Panc1 (cell line): ENCODE measurements at regions not wholly inside any gene's neighbourhood (a gene's known extent, or its start where the extent isn't known, plus 50 kb on each side); places are given as distances from the start of the nearest gene placed in this dataset.
A peak's percentile ranks its signal among the peaks of the same experiment; 100 is the strongest.

Experiments
- ATAC-seq: fragments of 200-7000 bp; cut with Tn5 transposase; 2 replicates; pipeline ENCODE4 v1.9.1; 2020; ENCODE audit warnings: mild to moderate bottlenecking, moderate library complexity
- BruUV-seq: library from RNA; stranded (reverse); fragments of 400-500 nt; replicated peaks from 2 replicates; lab custom pipeline; 2021; lab: Mats Ljungman, UMichigan
- CTCF ChIA-PET: fragments of 300-600 bp; sonication (Branson Sonifier 250); formaldehyde crosslinking; loops from one replicate; lab custom pipeline; 2022; ENCODE audit warnings: antibody characterized with exemption; lab: Charles Lee
- POLR2A ChIA-PET: fragments of 300-600 bp; sonication (Branson Sonifier 250); formaldehyde crosslinking; loops from one replicate; lab custom pipeline; 2022; ENCODE audit warnings: antibody characterized with exemption; lab: Charles Lee
- DNase-seq: peaks from one replicate; pipeline ENCODE4 v3.0.0-alpha.2; 2010; ENCODE audit warnings: low read depth, low spot score
- H3K27ac ChIP-seq: 2 replicates; pipeline ENCODE4 v1.5.1; 2011; ENCODE audit warnings: mild to moderate bottlenecking, low read length, inconsistent platforms
- H3K27me3 ChIP-seq: fragments of 200-500 bp; sonication (Bioruptor generic); 2 replicates; pipeline ENCODE4 v1.6.0; 2014; ENCODE audit warnings: low read length, inconsistent platforms; ENCODE audit not compliant: control insufficient read depth, insufficient read depth
- H3K36me3 ChIP-seq: fragments of 200-500 bp; sonication (Bioruptor generic); 2 replicates; pipeline ENCODE4 v1.5.1; 2014; ENCODE audit warnings: inconsistent platforms, mild to moderate bottlenecking, low read length, moderate library complexity; ENCODE audit not compliant: control insufficient read depth, insufficient read depth
- H3K4me1 ChIP-seq: 2 replicates; pipeline ENCODE4 v1.5.1; 2011; ENCODE audit warnings: inconsistent platforms, mild to moderate bottlenecking, low read length, moderate library complexity; ENCODE audit not compliant: control insufficient read depth, insufficient read depth
- H3K4me3 ChIP-seq, 2 experiments: 2 replicates each; pipeline ENCODE4 v1.5.1; 2011 to 2012; ENCODE audit warnings: low read depth in 2 of 2, low read length in 2 of 2, mild to moderate bottlenecking in 2 of 2, inconsistent platforms in 1 of 2, moderate library complexity in 1 of 2
- H3K9me3 ChIP-seq: fragments of 200-500 bp; sonication (Bioruptor generic); 2 replicates; pipeline ENCODE4 v1.5.1; 2014; ENCODE audit warnings: low read depth, mild to moderate bottlenecking, inconsistent platforms, low read length, moderate library complexity; ENCODE audit not compliant: control insufficient read depth, insufficient read depth
- POLR2AphosphoS5 ChIP-seq: IDR thresholded peaks from 2 replicates; pipeline ENCODE4 v1.6.1; 2012; ENCODE audit warnings: mild to moderate bottlenecking, low read depth, low read length, moderate library complexity
- SIN3A ChIP-seq: IDR thresholded peaks from 2 replicates; pipeline ENCODE4 v1.6.1; 2012; ENCODE audit warnings: low read depth, mild to moderate bottlenecking, low read length, moderate library complexity, borderline replicate concordance; ENCODE audit not compliant: insufficient read depth
- TCF7L2 ChIP-seq: IDR thresholded peaks from 2 replicates; pipeline ENCODE4 v1.6.1; 2011; ENCODE audit warnings: mild to moderate bottlenecking, low read depth, low read length, inconsistent platforms
- in situ Hi-C: cut with HindIII; loops from 2 replicates; pipeline ENCODE4 v1.10.0; 2016; ENCODE audit warnings: low sequenced_read_pairs, low pct_unique_long_range_greater_than_20kb
- intact Hi-C: fragments of 100-400 bp; cut with micrococcal nuclease; formaldehyde crosslinking; loops from one replicate; pipeline ENCODE4 v1.10.0; 2022; ENCODE audit not compliant: unreplicated experiment
- TF ChIP-seq, protein P1 (sequence below), 2 experiments: IDR thresholded peaks; 2 replicates each; pipeline ENCODE4 v1.6.1; 2011 to 2012; ENCODE audit warnings: low read depth in 2 of 2, control low read depth in 1 of 2, low read length in 1 of 2, mild to moderate bottlenecking in 1 of 2, moderate library complexity in 1 of 2; ENCODE audit not compliant: insufficient read depth in 1 of 2
- TF ChIP-seq, protein P2 (sequence below): fragments of 450-650 bp; IDR thresholded peaks from 2 replicates; pipeline ENCODE4 v1.5.1; 2017; ENCODE audit warnings: mild to moderate bottlenecking

DNA sequence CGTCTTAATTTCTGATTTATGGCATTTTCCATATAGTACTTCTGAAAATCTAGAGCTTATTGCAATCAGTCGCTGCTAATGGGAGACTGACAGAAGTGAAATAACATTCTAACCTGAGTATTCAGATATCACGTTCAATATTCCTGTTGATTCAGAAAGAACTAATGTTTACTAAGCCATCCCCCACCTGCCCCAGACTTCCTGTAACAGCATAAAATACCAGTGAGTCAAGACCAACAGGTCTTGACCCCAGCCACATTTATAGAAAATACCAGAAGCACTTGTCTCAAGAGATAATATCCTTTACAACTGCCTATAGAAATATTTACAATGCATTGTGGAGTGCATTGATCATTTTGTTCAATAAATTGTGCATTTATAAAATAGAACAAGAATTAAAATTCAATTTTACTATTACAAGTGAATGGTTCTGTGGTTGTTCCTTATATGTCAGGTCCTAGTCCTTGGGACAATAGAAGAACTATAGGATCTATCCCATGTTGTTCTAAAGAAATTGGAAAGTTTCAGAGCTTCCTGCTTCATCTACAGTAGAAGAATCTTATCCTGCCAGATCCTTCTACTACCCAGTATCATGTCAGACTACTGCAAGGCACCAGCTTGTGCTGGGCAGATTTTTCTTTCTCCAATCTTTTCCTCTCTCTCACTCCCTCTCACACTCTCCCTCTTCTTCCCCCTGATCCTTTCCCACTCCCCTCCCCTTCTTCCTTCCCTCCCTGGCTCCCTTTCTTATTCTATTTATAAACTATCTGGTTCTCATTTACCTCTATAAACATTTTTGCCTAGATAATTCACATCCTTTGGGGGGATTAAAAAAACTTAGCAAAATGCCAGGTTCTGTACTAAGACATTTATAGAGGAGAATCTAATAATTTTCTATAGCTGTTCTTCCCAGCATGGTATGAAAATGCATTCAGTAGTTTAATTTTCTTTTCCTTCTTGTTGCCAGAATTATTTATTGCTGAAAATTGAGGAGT is 629.9 kb downstream of the DIAPH3 start:
- ATAC-seq, result no peak
- CTCF ChIA-PET, result no interaction called here
- H3K36me3 ChIP-seq, result no peaks in the 10 kb centered on the region
- intact Hi-C loops, result no loop called here
- no TSS peak for BruUV-seq
- no peaks in the 10 kb centered on the region for H3K27me3 ChIP-seq
- H3K9me3 ChIP-seq, result no peaks in the 10 kb centered on the region
- H3K27ac ChIP-seq, result no peak overlapping the region
- no peaks in the 10 kb centered on the region for H3K4me1 ChIP-seq
- TF ChIP-seq TCF7L2 (no peak), SIN3A (no peak), POLR2AphosphoS5 (no peak)
- TF ChIP-seq, protein P1, sequence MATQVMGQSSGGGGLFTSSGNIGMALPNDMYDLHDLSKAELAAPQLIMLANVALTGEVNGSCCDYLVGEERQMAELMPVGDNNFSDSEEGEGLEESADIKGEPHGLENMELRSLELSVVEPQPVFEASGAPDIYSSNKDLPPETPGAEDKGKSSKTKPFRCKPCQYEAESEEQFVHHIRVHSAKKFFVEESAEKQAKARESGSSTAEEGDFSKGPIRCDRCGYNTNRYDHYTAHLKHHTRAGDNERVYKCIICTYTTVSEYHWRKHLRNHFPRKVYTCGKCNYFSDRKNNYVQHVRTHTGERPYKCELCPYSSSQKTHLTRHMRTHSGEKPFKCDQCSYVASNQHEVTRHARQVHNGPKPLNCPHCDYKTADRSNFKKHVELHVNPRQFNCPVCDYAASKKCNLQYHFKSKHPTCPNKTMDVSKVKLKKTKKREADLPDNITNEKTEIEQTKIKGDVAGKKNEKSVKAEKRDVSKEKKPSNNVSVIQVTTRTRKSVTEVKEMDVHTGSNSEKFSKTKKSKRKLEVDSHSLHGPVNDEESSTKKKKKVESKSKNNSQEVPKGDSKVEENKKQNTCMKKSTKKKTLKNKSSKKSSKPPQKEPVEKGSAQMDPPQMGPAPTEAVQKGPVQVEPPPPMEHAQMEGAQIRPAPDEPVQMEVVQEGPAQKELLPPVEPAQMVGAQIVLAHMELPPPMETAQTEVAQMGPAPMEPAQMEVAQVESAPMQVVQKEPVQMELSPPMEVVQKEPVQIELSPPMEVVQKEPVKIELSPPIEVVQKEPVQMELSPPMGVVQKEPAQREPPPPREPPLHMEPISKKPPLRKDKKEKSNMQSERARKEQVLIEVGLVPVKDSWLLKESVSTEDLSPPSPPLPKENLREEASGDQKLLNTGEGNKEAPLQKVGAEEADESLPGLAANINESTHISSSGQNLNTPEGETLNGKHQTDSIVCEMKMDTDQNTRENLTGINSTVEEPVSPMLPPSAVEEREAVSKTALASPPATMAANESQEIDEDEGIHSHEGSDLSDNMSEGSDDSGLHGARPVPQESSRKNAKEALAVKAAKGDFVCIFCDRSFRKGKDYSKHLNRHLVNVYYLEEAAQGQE (IDR thresholded peaks at IDR 0.05; ENCODE audit: insufficient read depth in 1 of 2, low read depth in 2 of 2, low read length in 1 of 2), result no peak
- TF ChIP-seq, protein P2, sequence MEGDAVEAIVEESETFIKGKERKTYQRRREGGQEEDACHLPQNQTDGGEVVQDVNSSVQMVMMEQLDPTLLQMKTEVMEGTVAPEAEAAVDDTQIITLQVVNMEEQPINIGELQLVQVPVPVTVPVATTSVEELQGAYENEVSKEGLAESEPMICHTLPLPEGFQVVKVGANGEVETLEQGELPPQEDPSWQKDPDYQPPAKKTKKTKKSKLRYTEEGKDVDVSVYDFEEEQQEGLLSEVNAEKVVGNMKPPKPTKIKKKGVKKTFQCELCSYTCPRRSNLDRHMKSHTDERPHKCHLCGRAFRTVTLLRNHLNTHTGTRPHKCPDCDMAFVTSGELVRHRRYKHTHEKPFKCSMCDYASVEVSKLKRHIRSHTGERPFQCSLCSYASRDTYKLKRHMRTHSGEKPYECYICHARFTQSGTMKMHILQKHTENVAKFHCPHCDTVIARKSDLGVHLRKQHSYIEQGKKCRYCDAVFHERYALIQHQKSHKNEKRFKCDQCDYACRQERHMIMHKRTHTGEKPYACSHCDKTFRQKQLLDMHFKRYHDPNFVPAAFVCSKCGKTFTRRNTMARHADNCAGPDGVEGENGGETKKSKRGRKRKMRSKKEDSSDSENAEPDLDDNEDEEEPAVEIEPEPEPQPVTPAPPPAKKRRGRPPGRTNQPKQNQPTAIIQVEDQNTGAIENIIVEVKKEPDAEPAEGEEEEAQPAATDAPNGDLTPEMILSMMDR, result no peak
- in situ Hi-C loops, result no loop called here
- peak; percentile 20 for DNase-seq
- no peak overlapping the region for H3K4me3 ChIP-seq
- POLR2A ChIA-PET, result no interaction called here

DNA sequence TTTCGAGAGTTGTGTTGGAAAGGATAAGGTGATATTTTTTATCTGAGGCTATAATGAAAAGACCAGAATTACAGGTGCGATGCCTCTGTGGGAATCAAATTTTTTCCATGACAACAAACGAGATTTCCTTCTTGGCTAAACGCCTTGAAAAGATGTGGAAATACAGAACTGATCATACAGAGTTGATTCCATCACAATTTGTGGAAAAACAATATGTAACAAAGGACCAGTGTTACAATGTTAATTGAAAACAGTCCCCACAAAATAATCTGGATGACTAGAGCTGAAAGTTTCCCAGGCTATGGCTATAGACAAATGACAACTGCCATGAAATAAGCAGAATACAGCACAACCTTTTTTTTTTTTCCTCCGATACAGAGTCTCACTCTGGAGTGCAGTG is 628.9 kb downstream of the DIAPH3 start:
- Histone ChIP-seq H3K4me3 (no peak overlapping the region), H3K4me1 (no peaks in the 10 kb centered on the region), H3K9me3 (no peaks in the 10 kb centered on the region), H3K27ac (no peak overlapping the region), H3K36me3 (no peaks in the 10 kb centered on the region), H3K27me3 (no peaks in the 10 kb centered on the region)
- BruUV-seq, result no TSS peak
- ChIA-PET CTCF (no interaction called here), POLR2A (no interaction called here)
- in situ Hi-C loops (no loop called here), intact Hi-C loops (no loop called here)
- DNase-seq, result no peak
- TF ChIP-seq, protein P2, result no peak
- TF ChIP-seq TCF7L2, result no peak
- TF ChIP-seq SIN3A, result no peak
- TF ChIP-seq POLR2AphosphoS5, result no peak
- TF ChIP-seq, protein P1 (IDR thresholded peaks at IDR 0.05; ENCODE audit: insufficient read depth in 1 of 2, low read depth in 2 of 2, low read length in 1 of 2), result no peak
- ATAC-seq, result no peak
